HEK293 (cell line): ENCODE measurements at regions not wholly inside any gene's neighbourhood (a gene's known extent, or its start where the extent isn't known, plus 50 kb on each side); places are given as distances from the start of the nearest gene placed in this dataset.
"Not testable (repeated sequence)": the region's sequence is repeated elsewhere in the genome, so short reads cannot be mapped to it uniquely, and the experiment has no call there.

ENCODE experiments used
- CTCF ChIA-PET: fragments of 350-600 bp; formaldehyde crosslinking; extraction: SDS; loops from one replicate; lab custom pipeline; 2021; ENCODE audit warnings: antibody characterized with exemption; lab: Yijun Ruan, JAX
- POLR2A ChIA-PET: fragments of 300-600 bp; formaldehyde crosslinking; extraction: SDS; loops from one replicate; lab custom pipeline; 2020; ENCODE audit warnings: antibody characterized with exemption, inconsistent platforms; lab: Yijun Ruan, JAX
- H3K27ac ChIP-seq: fragments of 200-500 bp; sonication (Bioruptor generic); 2 replicates; pipeline ENCODE4 v1.5.1; 2014; ENCODE audit warnings: low read depth, low read length, control low read depth, inconsistent platforms; ENCODE audit errors: extremely low read depth
- H3K36me3 ChIP-seq, 2 experiments: fragments of 200-500 bp in 1 of 2; sonication (Bioruptor generic) in 1 of 2; 1 replicate in 1 of 2; 2 replicates in 1 of 2; pipeline ENCODE4 v1.5.1; 2014 to 2017; ENCODE audit warnings: inconsistent platforms in 2 of 2, low read length in 2 of 2; ENCODE audit not compliant: control insufficient read depth in 2 of 2, insufficient read depth in 1 of 2
- H3K4me1 ChIP-seq: fragments of 200-500 bp; sonication (Bioruptor generic); 2 replicates; pipeline ENCODE4 v1.5.1; 2014; ENCODE audit warnings: mild to moderate bottlenecking, low read length, inconsistent platforms; ENCODE audit not compliant: control insufficient read depth, insufficient read depth
- H3K4me3 ChIP-seq: 2 replicates; pipeline ENCODE4 v1.5.1; 2011; ENCODE audit warnings: low read depth, mild to moderate bottlenecking, control low read depth, low read length, moderate library complexity
- H3K9me3 ChIP-seq: fragments of 200-500 bp; sonication (Bioruptor generic); 2 replicates; pipeline ENCODE4 v1.5.1; 2014; ENCODE audit warnings: low read depth, low read length, inconsistent platforms; ENCODE audit not compliant: control insufficient read depth, insufficient read depth
- GLIS2 ChIP-seq: fragments of 450-650 bp; formaldehyde crosslinking; IDR thresholded peaks from 2 replicates; pipeline ENCODE4 v1.5.1; 2016; ENCODE audit warnings: missing biosample characterization, missing genetic modification characterization
- IKZF3 ChIP-seq: fragments of 450-650 bp; IDR thresholded peaks from 2 replicates; pipeline ENCODE4 v1.5.0; 2018; ENCODE audit warnings: missing biosample characterization, mild to moderate bottlenecking, missing genetic modification characterization, moderate library complexity
- ZFP41 ChIP-seq: fragments of 450-650 bp; formaldehyde crosslinking; IDR thresholded peaks from 2 replicates; pipeline ENCODE4 v1.5.1; 2016; ENCODE audit warnings: missing biosample characterization, missing genetic modification characterization, borderline replicate concordance
- ZNF202 ChIP-seq: fragments of 450-650 bp; formaldehyde crosslinking; IDR thresholded peaks from 2 replicates; pipeline ENCODE4 v1.5.1; 2016; ENCODE audit warnings: missing biosample characterization, missing genetic modification characterization, borderline replicate concordance
- ZNF274 ChIP-seq, 2 experiments: fragments of 200-500 bp in 1 of 2; fragments of 450-650 bp in 1 of 2; sonication (Bioruptor generic) in 1 of 2; formaldehyde crosslinking in 1 of 2; IDR thresholded peaks; 2 replicates each; pipeline versions ENCODE4 v1.5.1 to v1.6.1; 2014 to 2016; ENCODE audit warnings: borderline replicate concordance in 1 of 2, inconsistent platforms in 1 of 2, low read length in 1 of 2, missing biosample characterization in 1 of 2, missing genetic modification characterization in 1 of 2
- ZNF302 ChIP-seq: fragments of 450-650 bp; formaldehyde crosslinking; IDR thresholded peaks from 2 replicates; pipeline ENCODE4 v1.5.1; 2016; ENCODE audit warnings: missing biosample characterization, missing genetic modification characterization, low read depth
- ZNF311 ChIP-seq: fragments of 450-650 bp; formaldehyde crosslinking; IDR thresholded peaks from 2 replicates; pipeline ENCODE4 v1.5.1; 2017; ENCODE audit warnings: missing biosample characterization, missing genetic modification characterization, borderline replicate concordance
- ZNF521 ChIP-seq: fragments of 450-650 bp; formaldehyde crosslinking; IDR thresholded peaks from 2 replicates; pipeline ENCODE4 v1.5.1; 2017; ENCODE audit warnings: missing biosample characterization, mild to moderate bottlenecking, missing genetic modification characterization
- ZNF560 ChIP-seq: fragments of 450-650 bp; formaldehyde crosslinking; IDR thresholded peaks from 2 replicates; pipeline ENCODE4 v1.5.1; 2017; ENCODE audit warnings: missing biosample characterization, missing genetic modification characterization, borderline replicate concordance
- ZNF621 ChIP-seq: fragments of 450-650 bp; formaldehyde crosslinking; IDR thresholded peaks from 2 replicates; pipeline ENCODE4 v1.5.1; 2017; ENCODE audit warnings: missing biosample characterization, missing genetic modification characterization
- ZNF654 ChIP-seq: fragments of 450-650 bp; formaldehyde crosslinking; IDR thresholded peaks from 2 replicates; pipeline ENCODE4 v1.5.1; 2016; ENCODE audit warnings: low read depth, missing biosample characterization, missing genetic modification characterization
- ZNF704 ChIP-seq: fragments of 450-650 bp; formaldehyde crosslinking; IDR thresholded peaks from 2 replicates; pipeline ENCODE4 v1.5.1; 2016; ENCODE audit warnings: missing biosample characterization, missing genetic modification characterization
- ZNF785 ChIP-seq: fragments of 450-650 bp; formaldehyde crosslinking; IDR thresholded peaks from 2 replicates; pipeline ENCODE4 v1.5.1; 2016; ENCODE audit warnings: missing biosample characterization, missing genetic modification characterization

DNA sequence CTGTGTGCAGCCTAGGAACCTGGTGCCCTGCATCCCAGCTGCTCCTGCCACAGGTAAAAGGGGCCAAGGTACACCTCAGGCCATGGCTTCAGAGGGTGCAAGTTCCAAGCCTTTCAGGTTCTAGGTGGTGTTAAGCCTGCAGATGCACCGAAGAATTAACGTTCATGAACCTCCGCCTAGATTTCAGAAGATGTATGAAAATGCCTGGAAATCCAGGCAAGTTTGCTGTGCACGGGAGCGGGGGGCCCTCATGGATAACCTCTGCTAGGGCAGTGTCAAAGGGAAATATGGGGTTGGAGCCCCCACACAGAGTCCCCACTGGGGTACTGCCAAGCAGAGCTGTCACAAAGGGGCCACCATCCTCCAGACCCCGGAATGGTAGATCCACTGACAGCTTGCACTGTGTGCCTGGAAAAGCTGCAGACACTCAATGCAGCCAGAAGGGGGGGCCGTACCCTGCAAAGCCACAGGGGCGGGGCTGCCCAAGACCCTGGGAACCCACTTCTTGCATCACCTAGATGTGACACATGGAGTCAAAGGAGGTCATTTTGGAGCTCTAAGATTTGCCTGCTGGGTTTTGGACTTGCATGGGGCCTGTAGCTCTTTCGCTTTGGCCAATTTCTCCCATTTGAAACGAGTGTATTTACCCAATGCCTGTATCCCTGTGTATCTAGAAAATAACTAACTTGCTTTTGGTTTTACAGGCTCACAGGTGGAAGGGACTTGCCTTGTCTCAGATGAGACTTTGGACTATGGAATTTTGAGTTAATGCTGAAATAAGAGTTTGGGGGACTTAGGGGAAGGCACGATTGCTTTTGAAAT, 145.2 kb upstream of the C1QTNF3 start (continued):
- peak; percentile 12 for TF ChIP-seq ZNF654 (tag by site-specific recombination)
- TF ChIP-seq, all 188 proteins: peak for 7; not testable (repeated sequence) for 181

- H3K9me3 ChIP-seq, POLR2A ChIA-PET, H3K36me3 ChIP-seq, CTCF ChIA-PET, H3K4me1 ChIP-seq, H3K4me3 ChIP-seq, H3K27ac ChIP-seq: not testable (repeated sequence)
- peak; percentile 75 for TF ChIP-seq ZNF202 (tag by site-specific recombination)
These were observed 146.2 kb upstream of the C1QTNF3 start for GRCh38 chr5:34189246-34189645.

DNA sequence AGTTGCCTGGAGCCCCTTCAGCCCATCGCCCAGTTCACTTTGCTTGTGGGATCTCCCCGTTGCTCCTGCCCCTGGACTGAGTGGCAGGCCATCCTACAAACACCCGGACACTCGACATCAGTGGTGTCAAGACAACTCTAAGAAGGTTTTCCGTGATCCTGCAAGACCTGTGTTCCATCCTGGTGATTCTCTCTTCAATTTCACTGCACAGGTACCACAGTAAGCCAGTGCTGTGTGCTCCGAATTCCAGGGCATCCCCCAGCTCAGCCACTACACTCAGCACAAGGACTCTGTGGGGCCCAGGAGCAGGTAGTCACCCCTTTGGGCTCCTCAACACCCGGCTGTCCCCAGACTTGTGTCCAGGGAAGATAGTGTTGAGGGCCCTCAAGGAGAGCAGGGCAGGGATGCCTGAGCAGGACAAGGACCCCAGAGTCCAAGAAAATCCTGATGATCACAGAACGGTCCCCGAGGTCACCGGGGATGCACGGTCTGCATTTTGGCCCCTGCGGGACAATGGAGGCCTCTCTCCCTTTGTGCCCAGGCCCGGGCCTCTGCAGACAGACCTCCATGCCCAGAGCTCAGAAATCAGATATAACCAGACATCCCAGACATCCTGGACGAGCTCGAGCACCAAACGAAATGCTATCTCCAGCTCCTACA, 146.9 kb upstream of the C1QTNF3 start:
- H3K27ac ChIP-seq, H3K36me3 ChIP-seq, CTCF ChIA-PET, H3K4me3 ChIP-seq, H3K4me1 ChIP-seq, H3K9me3 ChIP-seq, POLR2A ChIA-PET: not testable (repeated sequence)
- TF ChIP-seq ZNF704 (tag by site-specific recombination) (0 out of 2 replicates have a peak, but pooled peaks have one; percentile 6), ZNF785 (tag by site-specific recombination) (peak; percentile 36; the same call in 1 of the 2 replicates), ZNF521 (tag by site-specific recombination) (0 out of 2 replicates have a peak, but pooled peaks have one; percentile 65), ZNF311 (0 out of 2 replicates have a peak, but pooled peaks have one; percentile 23), ZNF302 (tag by site-specific recombination) (0 out of 2 replicates have a peak, but pooled peaks have one; percentile 58)

- H3K4me3 ChIP-seq: not testable (repeated sequence)
- TF ChIP-seq GLIS2 (tag by site-specific recombination): 0 out of 2 replicates have a peak, but pooled peaks have one; percentile 32
- TF ChIP-seq, all 188 proteins: peak for 1; not testable (repeated sequence) for 187
- H3K36me3 ChIP-seq, POLR2A ChIA-PET, H3K4me1 ChIP-seq, CTCF ChIA-PET, H3K27ac ChIP-seq, H3K9me3 ChIP-seq: not testable (repeated sequence)
These were observed 147.5 kb upstream of the C1QTNF3 start for GRCh38 chr5:34190466-34190865.

DNA sequence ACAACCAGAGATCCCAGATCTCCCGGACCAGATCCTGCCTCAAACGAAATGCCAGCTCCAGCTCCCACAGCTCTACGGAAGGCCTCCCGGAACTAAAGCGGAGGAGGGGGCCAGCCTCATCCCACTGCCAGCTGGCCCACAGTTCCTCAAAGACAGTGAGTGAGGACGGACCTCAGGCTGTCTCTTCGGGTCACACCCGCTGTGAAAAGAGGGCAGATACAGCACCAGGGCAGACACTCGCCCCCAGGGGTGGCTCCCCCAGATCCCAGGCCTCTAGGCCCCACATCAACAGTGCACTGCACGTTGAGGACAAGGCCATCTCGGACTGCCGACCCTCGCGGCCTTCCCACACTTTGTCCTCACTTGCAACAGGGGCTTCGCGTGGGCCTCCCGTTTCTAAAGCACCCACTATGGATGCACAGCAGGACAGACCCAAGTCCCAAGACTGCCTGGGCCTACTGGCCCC, 148.3 kb upstream of the C1QTNF3 start:
- H3K36me3 ChIP-seq; TF ChIP-seq ZNF274 (IDR thresholded peaks at IDR 0.05; ENCODE audit: low read length): not testable (repeated sequence)
- TF ChIP-seq ZNF621 (tag by site-specific recombination) (0 out of 2 replicates have a peak, but pooled peaks have one; percentile 37), ZNF274 (tag by site-specific recombination; IDR thresholded peaks at IDR 0.05; ENCODE audit: borderline replicate concordance) (peak; percentile 36; the same call in 1 of the 2 replicates), IKZF3 (peak; percentile 37; the same call in 1 of the 2 replicates), ZFP41 (0 out of 2 replicates have a peak, but pooled peaks have one; percentile 9), ZNF560 (tag by site-specific recombination) (peak; percentile 52; the same call in 1 of the 2 replicates), GLIS2 (tag by site-specific recombination) (peak; percentile 80; the same call in 1 of the 2 replicates), ZNF202 (tag by site-specific recombination) (peak; percentile 31; the same call in 1 of the 2 replicates)
- TF ChIP-seq, all 188 proteins: peak for 7; not testable (repeated sequence) for 181
- H3K27ac ChIP-seq, CTCF ChIA-PET, H3K9me3 ChIP-seq, H3K4me1 ChIP-seq, H3K4me3 ChIP-seq, POLR2A ChIA-PET: not testable (repeated sequence)
